HFFc6 (cell line): ENCODE measurements at regions not wholly inside any gene's neighbourhood (a gene's known extent, or its start where the extent isn't known, plus 50 kb on each side); places are given as distances from the start of the nearest gene placed in this dataset.
"Not testable (repeated sequence)": the region's sequence is repeated elsewhere in the genome, so short reads cannot be mapped to it uniquely, and the experiment has no call there.

Experiments used
- DNase-seq: peaks from one replicate; pipeline ENCODE4 v3.0.0-alpha.2; 2018
- H3K27ac Mint-ChIP-seq: 2 replicates; pipeline ENCODE4 v1.8.0; 2020; ENCODE audit warnings: mild to moderate bottlenecking, mixed read lengths
- H3K27me3 Mint-ChIP-seq: 2 replicates; pipeline ENCODE4 v1.8.0; 2021; ENCODE audit warnings: mild to moderate bottlenecking, moderate library complexity, mixed read lengths; ENCODE audit not compliant: insufficient read depth
- H3K36me3 Mint-ChIP-seq: 2 replicates; pipeline ENCODE4 v1.8.0; 2021; ENCODE audit warnings: low read depth, mixed read lengths
- H3K4me1 Mint-ChIP-seq: 2 replicates; pipeline ENCODE4 v1.8.0; 2020; ENCODE audit warnings: low read depth, mixed read lengths
- H3K4me3 Mint-ChIP-seq: 2 replicates; pipeline ENCODE4 v1.8.0; 2020; ENCODE audit warnings: mild to moderate bottlenecking, moderate library complexity, mixed read lengths
- H3K9me3 Mint-ChIP-seq: 2 replicates; pipeline ENCODE4 v1.8.0; 2020; ENCODE audit warnings: mild to moderate bottlenecking, mixed read lengths
- CTCF ChIP-seq: fragments of 200-600 bp; sonication (generic); IDR thresholded peaks from 2 replicates; pipeline ENCODE4 v1.5.0; 2021; ENCODE audit warnings: antibody characterized with exemption, mild to moderate bottlenecking

- no peaks in the 10 kb centered on the region; the same call in 1 of the 2 replicates for H3K36me3 Mint-ChIP-seq
- H3K27me3 Mint-ChIP-seq = no peaks in the 10 kb centered on the region; the same call in 1 of the 2 replicates
- no peaks in the 10 kb centered on the region for H3K9me3 Mint-ChIP-seq
- no peak for TF ChIP-seq CTCF
- no peak overlapping the region for H3K4me3 Mint-ChIP-seq
- H3K4me1 Mint-ChIP-seq = peaks cover 84% of the 10 kb centered on the region
- H3K27ac Mint-ChIP-seq = no peak overlapping the region
- no peak for DNase-seq
Observed at GRCh38 chr15:38994310-38994709, 429.7 kb upstream of the RASGRP1 start.

- H3K9me3 Mint-ChIP-seq = peaks cover 8% of the 10 kb centered on the region
- peak overlapping the region; percentile 8; the same call in 1 of the 2 replicates for H3K4me3 Mint-ChIP-seq
- peak overlapping the region; percentile 76 for H3K27ac Mint-ChIP-seq
- H3K36me3 Mint-ChIP-seq = peaks cover 8% of the 10 kb centered on the region
- TF ChIP-seq CTCF = no peak
- DNase-seq = peak; percentile 89
- H3K4me1 Mint-ChIP-seq = peaks cover 79% of the 10 kb centered on the region
- no peaks in the 10 kb centered on the region; the same call in 1 of the 2 replicates for H3K27me3 Mint-ChIP-seq
Observed at GRCh38 chr15:38996111-38996631, 431.6 kb upstream of the RASGRP1 start.

- peaks cover 70% of the 10 kb centered on the region for H3K4me1 Mint-ChIP-seq
- H3K4me3 Mint-ChIP-seq = peak overlapping the region; percentile 2; the same call in 1 of the 2 replicates
- H3K27ac Mint-ChIP-seq = peak overlapping the region; percentile 76
- no peak for DNase-seq
- peaks cover 11% of the 10 kb centered on the region for H3K9me3 Mint-ChIP-seq
- TF ChIP-seq CTCF = no peak
- H3K36me3 Mint-ChIP-seq = peaks cover 15% of the 10 kb centered on the region
- H3K27me3 Mint-ChIP-seq = no peaks in the 10 kb centered on the region
Observed at GRCh38 chr15:38997841-38998240, 433.2 kb upstream of the RASGRP1 start.

GRCh38 chr15:39000008-39000734, 435.6 kb upstream of the RASGRP1 start:
- Mint-ChIP-seq H3K9me3 (peaks cover 11% of the 10 kb centered on the region), H3K36me3 (peaks cover 24% of the 10 kb centered on the region), H3K27ac (no peak overlapping the region)

GRCh38 chr15:39009740-39010139, 445.1 kb upstream of the RASGRP1 start:
- Mint-ChIP-seq H3K27ac (no peak overlapping the region), H3K9me3 (peaks cover 40% of the 10 kb centered on the region), H3K4me1 (peaks cover 14% of the 10 kb centered on the region), H3K36me3 (peaks cover 65% of the 10 kb centered on the region), H3K4me3 (no peak overlapping the region), H3K27me3 (peaks cover 2% of the 10 kb centered on the region; the same call in 1 of the 2 replicates)
- TF ChIP-seq CTCF = no peak
- DNase-seq = no peak

More at GRCh38 chr15:39000008-39000734, 435.6 kb upstream of the RASGRP1 start:
- DNase-seq = no peak
- Mint-ChIP-seq H3K27me3 (peaks cover 2% of the 10 kb centered on the region; the same call in 1 of the 2 replicates), H3K4me3 (no peak overlapping the region), H3K4me1 (peaks cover 73% of the 10 kb centered on the region)
- TF ChIP-seq CTCF = no peak

- Mint-ChIP-seq H3K9me3 (peaks cover 36% of the 10 kb centered on the region), H3K4me1 (peaks cover 12% of the 10 kb centered on the region), H3K36me3 (peaks cover 64% of the 10 kb centered on the region)
- H3K27me3 Mint-ChIP-seq, H3K27ac Mint-ChIP-seq, H3K4me3 Mint-ChIP-seq, DNase-seq: not testable (repeated sequence)
Observed at GRCh38 chr15:39011066-39011465, 446.5 kb upstream of the RASGRP1 start.
